PC-9 (cell line): ENCODE measurements at regions not wholly inside any gene's neighbourhood (a gene's known extent, or its start where the extent isn't known, plus 50 kb on each side); places are given as distances from the start of the nearest gene placed in this dataset.
"Not testable (repeated sequence)": the region's sequence is repeated elsewhere in the genome, so short reads cannot be mapped to it uniquely, and the experiment has no call there.

Experiments used
- BruUV-seq: library from RNA; stranded (reverse); fragments of 400-500 nt; replicated peaks from 2 replicates; lab custom pipeline; 2021; lab: Mats Ljungman, UMichigan
- CTCF ChIA-PET: fragments of 300-600 bp; sonication (Branson Sonifier 250); formaldehyde crosslinking; loops from one replicate; lab custom pipeline; 2022; ENCODE audit warnings: antibody characterized with exemption; lab: Charles Lee
- POLR2A ChIA-PET: fragments of 300-600 bp; sonication (Branson Sonifier 250); formaldehyde crosslinking; loops from one replicate; lab custom pipeline; 2022; ENCODE audit warnings: antibody characterized with exemption; ENCODE audit not compliant: unreplicated experiment; lab: Charles Lee
- DNase-seq, 2 experiments: peaks; one replicate each; pipeline versions ENCODE4 v3.0.0 to v3.0.0-alpha.2; 2015 to 2022; ENCODE audit warnings: mixed read lengths in 1 of 2
- H2AFZ ChIP-seq: fragments of 200-600 bp; sonication (generic); 2 replicates; pipeline ENCODE4 v1.8.1; 2017; ENCODE audit warnings: antibody characterized with exemption
- H3F3A ChIP-seq: fragments of 200-600 bp; sonication (generic); 2 replicates; pipeline ENCODE4 v1.8.1; 2017; ENCODE audit warnings: antibody characterized with exemption, mild to moderate bottlenecking, low read depth; ENCODE audit not compliant: insufficient read depth
- H3K27ac ChIP-seq: fragments of 200-600 bp; sonication (generic); 2 replicates; pipeline ENCODE4 v1.6.1; 2016; ENCODE audit warnings: mixed run types
- H3K27me3 ChIP-seq: fragments of 200-600 bp; sonication (generic); 2 replicates; pipeline ENCODE4 v1.6.1; 2016; ENCODE audit warnings: low read depth, mixed run types; ENCODE audit not compliant: insufficient read depth
- H3K36me3 ChIP-seq: fragments of 200-600 bp; sonication (generic); 2 replicates; pipeline ENCODE4 v1.6.1; 2016; ENCODE audit warnings: low read depth, mixed run types
- H3K4me1 ChIP-seq: fragments of 200-600 bp; sonication (generic); replicated peaks from 2 replicates; pipeline ENCODE4 v1.6.1; 2016; ENCODE audit warnings: mixed run types; ENCODE audit not compliant: insufficient read depth
- H3K4me2 ChIP-seq: fragments of 200-600 bp; sonication (generic); 2 replicates; pipeline ENCODE4 v1.6.1; 2017; ENCODE audit warnings: mixed run types
- H3K4me3 ChIP-seq: fragments of 200-600 bp; sonication (generic); 2 replicates; pipeline ENCODE4 v1.6.1; 2016; ENCODE audit warnings: mixed run types
- H3K79me2 ChIP-seq: fragments of 200-600 bp; sonication (generic); 2 replicates; pipeline ENCODE4 v1.6.1; 2017; ENCODE audit warnings: low read depth, mixed run types
- H3K9me2 ChIP-seq: fragments of 200-600 bp; sonication (generic); 2 replicates; pipeline ENCODE4 v1.8.1; 2017; ENCODE audit warnings: mild to moderate bottlenecking; ENCODE audit not compliant: insufficient read depth
- H3K9me3 ChIP-seq: fragments of 200-600 bp; sonication (generic); 2 replicates; pipeline ENCODE4 v1.8.1; 2016; ENCODE audit warnings: low read depth; ENCODE audit not compliant: insufficient read depth
- H4K20me1 ChIP-seq: fragments of 200-600 bp; sonication (generic); 2 replicates; pipeline ENCODE4 v1.8.1; 2017; ENCODE audit not compliant: insufficient read depth
- EZH2 ChIP-seq: fragments of 200-600 bp; sonication (generic); IDR thresholded peaks from 2 replicates; pipeline ENCODE4 v1.8.0; 2017; ENCODE audit warnings: antibody characterized with exemption, low read depth
- intact Hi-C: fragments of 100-400 bp; cut with micrococcal nuclease; formaldehyde crosslinking; loops from one replicate; pipeline ENCODE4 v1.10.0; 2022; ENCODE audit not compliant: unreplicated experiment
- TF ChIP-seq, protein P1 (sequence below): fragments of 200-600 bp; sonication (generic); conservative IDR thresholded peaks from 2 replicates; pipeline ENCODE4 v1.6.1; 2017; ENCODE audit warnings: mixed run types, antibody characterized with exemption, mild to moderate bottlenecking, moderate library complexity

DNA sequence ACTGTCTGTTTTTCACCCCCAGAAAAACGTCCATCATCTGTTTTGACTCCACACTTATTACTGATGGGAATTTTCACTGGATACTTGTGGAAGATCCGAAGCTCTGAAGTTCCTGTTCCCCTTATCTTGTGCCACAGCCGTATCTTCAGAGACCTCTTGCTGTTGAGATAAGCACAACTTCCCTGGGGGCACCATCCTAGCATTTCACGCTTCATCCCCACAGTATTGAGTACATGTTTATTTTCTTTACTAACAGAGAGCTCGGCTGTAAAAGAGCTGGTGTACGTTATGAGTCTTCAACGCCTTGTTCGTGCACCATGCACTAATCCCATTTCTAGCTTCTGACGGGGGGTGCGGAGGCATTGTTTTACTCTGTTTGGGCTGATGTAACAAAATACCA is 813.6 kb upstream of the EEF2KMT start:
- H3K4me3 ChIP-seq, result no peak overlapping the region
- no peak overlapping the region for H3K27ac ChIP-seq
- no peaks in the 10 kb centered on the region for H3K4me1 ChIP-seq
- H3K36me3 ChIP-seq, result no peaks in the 10 kb centered on the region
- H3K79me2 ChIP-seq, result no peaks in the 10 kb centered on the region
- H3K4me2 ChIP-seq, result no peak overlapping the region
- TF ChIP-seq, protein P1, sequence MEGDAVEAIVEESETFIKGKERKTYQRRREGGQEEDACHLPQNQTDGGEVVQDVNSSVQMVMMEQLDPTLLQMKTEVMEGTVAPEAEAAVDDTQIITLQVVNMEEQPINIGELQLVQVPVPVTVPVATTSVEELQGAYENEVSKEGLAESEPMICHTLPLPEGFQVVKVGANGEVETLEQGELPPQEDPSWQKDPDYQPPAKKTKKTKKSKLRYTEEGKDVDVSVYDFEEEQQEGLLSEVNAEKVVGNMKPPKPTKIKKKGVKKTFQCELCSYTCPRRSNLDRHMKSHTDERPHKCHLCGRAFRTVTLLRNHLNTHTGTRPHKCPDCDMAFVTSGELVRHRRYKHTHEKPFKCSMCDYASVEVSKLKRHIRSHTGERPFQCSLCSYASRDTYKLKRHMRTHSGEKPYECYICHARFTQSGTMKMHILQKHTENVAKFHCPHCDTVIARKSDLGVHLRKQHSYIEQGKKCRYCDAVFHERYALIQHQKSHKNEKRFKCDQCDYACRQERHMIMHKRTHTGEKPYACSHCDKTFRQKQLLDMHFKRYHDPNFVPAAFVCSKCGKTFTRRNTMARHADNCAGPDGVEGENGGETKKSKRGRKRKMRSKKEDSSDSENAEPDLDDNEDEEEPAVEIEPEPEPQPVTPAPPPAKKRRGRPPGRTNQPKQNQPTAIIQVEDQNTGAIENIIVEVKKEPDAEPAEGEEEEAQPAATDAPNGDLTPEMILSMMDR, result no peak
- TF ChIP-seq EZH2, result no peak
- DNase-seq, result no peak
- H3K9me2 ChIP-seq, result no peaks in the 10 kb centered on the region
- H3K9me3 ChIP-seq, result no peaks in the 10 kb centered on the region
- H3K27me3 ChIP-seq, result peaks cover 28% of the 10 kb centered on the region
- CTCF ChIA-PET, result no interaction called here
- no peaks in the 10 kb centered on the region for H3F3A ChIP-seq
- no peaks in the 10 kb centered on the region for H4K20me1 ChIP-seq
- H2AFZ ChIP-seq, result no peak overlapping the region
- BruUV-seq, result no TSS peak
- POLR2A ChIA-PET, result no interaction called here
- intact Hi-C loops, result loop anchor here (10.0 kb wide), 1 partner anchor 174 kb away; no protein-coding TSS in a partner anchor

DNA sequence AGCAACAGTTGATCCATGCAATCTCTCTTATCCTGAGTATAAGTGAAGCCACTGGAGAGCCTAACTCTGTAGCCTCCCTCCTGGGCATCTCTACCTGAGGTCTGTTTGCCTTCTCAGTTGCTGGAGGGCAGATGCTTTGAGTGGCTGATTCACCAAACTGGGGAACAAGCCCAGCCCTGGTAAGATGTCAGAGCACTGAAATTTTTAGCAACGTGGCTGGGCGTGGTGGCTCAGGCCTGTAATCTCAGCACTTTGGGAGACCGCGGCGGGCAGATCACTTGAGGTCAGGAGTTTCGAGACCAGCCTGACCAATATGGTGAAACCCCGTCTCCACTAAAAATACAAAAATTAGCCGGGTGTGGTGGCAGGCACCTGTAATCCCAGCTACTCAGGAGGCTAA is 812.0 kb upstream of the EEF2KMT start:
- H2AFZ ChIP-seq, H3K9me3 ChIP-seq, CTCF ChIA-PET, H3K36me3 ChIP-seq, DNase-seq, H4K20me1 ChIP-seq, H3K79me2 ChIP-seq, H3K4me1 ChIP-seq, intact Hi-C loops, POLR2A ChIA-PET, H3K4me2 ChIP-seq, H3K27ac ChIP-seq, BruUV-seq, H3K9me2 ChIP-seq, H3F3A ChIP-seq, H3K4me3 ChIP-seq: not testable (repeated sequence)
- H3K27me3 ChIP-seq, result peaks cover 18% of the 10 kb centered on the region

DNA sequence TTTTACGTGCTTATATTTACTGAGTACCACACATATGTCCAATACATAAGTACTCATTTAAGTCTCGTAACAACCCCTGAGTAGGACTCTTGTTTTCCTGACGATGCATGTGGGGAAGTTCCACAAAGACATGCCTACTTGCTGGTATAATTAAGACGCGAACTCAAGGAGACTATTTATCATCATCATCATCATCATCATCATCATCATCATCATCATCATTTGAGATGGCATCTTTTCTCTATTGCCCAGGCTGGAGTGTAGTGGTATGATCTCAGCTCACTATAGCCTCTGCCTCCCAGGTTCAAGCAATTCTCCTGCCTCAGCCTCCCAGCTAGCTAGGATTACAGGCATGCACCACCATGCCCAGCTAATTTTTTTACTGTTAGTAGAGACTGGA is 809.9 kb upstream of the EEF2KMT start:
- BruUV-seq, result no TSS peak
- POLR2A ChIA-PET, result no interaction called here

More for the DNA sequence above, 809.9 kb upstream of the EEF2KMT start:
- intact Hi-C loops, result no loop called here
- H3K4me1 ChIP-seq, result no peaks in the 10 kb centered on the region
- no peak for DNase-seq
- H3K27ac ChIP-seq, result no peak overlapping the region
- no peaks in the 10 kb centered on the region for H3K9me2 ChIP-seq
- no peaks in the 10 kb centered on the region for H3K9me3 ChIP-seq
- TF ChIP-seq, protein P1, result no peak
- TF ChIP-seq EZH2, result no peak
- H3K4me2 ChIP-seq, result no peak overlapping the region
- CTCF ChIA-PET, result no interaction called here
- H3F3A ChIP-seq, result no peaks in the 10 kb centered on the region
- H3K79me2 ChIP-seq, result no peaks in the 10 kb centered on the region
- peaks cover 28% of the 10 kb centered on the region for H3K27me3 ChIP-seq
- H3K4me3 ChIP-seq, result no peak overlapping the region
- no peak overlapping the region for H2AFZ ChIP-seq
- no peaks in the 10 kb centered on the region for H4K20me1 ChIP-seq
- H3K36me3 ChIP-seq, result no peaks in the 10 kb centered on the region
